ENCODE measurements at regions not wholly inside any gene's neighbourhood (a gene's known extent, or its start where the extent isn't known, plus 50 kb on each side); places are given as distances from the start of the nearest gene placed in this dataset.
"Not testable (repeated sequence)": the region's sequence is repeated elsewhere in the genome, so short reads cannot be mapped to it uniquely, and the experiment has no call there.

DNA sequence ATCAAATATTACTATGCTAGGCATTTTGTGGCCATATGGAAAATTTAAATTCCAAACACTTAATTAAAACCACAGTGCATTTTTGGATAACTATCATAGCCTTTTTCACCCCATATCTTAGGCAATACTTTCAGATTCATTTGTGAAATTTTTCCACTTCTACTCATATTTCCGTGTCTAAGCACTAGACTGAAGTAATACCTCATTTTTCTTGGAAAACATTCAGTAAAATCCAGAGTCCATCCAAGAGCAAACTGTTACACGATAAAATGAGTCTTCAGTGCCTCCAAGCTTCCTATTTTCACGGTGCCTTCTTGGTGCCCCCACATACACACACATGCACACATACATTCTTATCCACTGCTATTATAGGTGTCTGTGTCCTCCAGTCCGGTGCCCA, 845.9 kb downstream of the TBL1XR1 start:
- intact Hi-C loops (cut with DNase I, micrococcal nuclease), result no loop called here
- ATAC-seq (no peak), DNase-seq (no peak)

DNA sequence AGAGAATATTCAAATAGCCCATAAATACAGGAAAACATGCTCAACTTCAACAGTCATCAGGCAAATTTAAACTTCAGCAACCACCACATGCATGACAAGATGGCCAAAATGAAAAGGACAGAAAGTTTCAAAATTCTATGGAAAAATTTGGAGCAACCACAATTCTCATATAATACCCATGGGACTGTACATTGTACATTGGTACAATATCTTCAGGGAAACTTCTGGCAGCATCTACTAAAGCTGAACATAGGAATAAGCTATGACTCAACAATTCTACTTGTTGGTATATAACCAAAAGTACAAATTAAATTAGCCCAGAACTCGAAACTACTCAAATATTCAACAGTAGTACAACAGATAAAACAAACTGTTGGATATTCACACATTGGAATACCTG, 847.6 kb downstream of the TBL1XR1 start:
- DNase-seq (no peak), ATAC-seq (no peak)
- intact Hi-C loops (cut with DNase I, micrococcal nuclease), result no loop called here

DNA sequence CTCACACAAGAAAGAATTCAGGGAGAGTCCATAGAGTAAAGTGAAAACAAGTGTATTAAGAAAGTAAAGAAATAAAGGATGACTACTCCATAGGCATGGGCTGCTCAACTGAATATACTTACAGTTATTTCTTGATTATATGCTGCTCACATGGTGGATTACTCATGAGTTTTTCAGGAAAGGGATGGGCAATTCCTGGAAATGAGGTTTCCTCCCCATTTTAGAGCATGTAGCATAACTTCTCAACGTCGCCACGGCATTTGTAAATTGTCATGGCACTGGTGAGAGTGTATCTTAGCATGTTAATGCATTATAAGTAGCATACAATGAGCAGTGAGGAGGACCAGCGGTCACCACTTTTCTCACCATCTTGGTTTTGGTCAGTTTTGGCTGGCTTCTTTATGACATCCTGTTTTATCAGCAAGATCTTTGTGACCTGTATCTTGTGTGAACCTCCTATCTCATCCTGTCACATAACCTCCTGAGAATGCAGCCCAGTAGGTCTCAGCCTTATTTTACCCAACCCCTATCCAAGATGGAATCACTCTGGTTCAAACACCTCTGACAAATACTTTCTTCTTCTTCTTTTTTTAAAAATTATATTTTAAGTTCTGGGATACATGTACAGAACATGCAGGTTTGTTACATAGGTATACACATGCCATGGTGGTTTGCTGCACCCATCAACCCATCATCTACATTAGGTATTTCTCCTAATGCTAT, 849.7 kb downstream of the TBL1XR1 start:
- DNase-seq, result no peak
- no peak for ATAC-seq
- intact Hi-C loops (cut with DNase I, micrococcal nuclease), result no loop called here

DNA sequence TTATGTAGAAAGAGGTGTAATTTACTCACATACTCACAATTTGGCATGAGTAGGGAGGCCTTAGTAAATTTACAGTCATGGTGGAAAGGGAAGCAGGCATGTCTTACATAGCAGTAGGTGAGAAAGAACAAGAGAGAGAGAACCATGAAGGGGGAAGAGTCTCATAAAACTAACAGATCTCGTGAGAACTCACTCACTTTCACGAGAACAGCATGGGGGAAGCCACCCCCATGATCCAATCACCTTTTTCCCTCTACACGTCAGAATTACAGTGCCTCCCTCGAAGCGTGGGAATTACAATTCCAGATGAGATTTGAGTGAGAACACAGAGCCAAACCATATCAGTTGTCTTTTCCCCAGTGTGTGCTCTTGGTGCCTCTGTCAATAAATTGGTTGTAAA, 855.3 kb downstream of the TBL1XR1 start:
- ATAC-seq, result no peak
- DNase-seq, result no peak
- intact Hi-C loops (cut with DNase I, micrococcal nuclease), result no loop called here

DNA sequence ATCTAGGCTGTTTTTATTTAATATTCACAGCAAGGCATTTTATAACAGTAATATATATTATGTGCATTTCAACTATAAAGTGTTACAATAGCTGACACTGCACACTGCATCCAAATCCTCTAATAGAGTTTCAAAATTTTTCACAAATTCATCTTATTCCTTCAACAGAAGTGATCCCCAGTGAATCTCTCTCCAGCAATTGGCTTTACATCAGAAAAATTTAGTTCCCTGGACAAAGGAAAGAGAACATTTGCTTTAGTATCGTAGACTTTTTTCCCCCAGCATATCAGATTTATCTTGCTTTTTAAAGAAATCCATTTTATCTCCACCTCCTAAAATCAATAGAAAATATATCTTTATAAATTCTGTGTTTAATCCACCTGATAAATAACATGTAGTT, 868.6 kb downstream of the TBL1XR1 start:
- ATAC-seq (no peak), DNase-seq (no peak)
- intact Hi-C loops (cut with DNase I, micrococcal nuclease), result no loop called here

DNA sequence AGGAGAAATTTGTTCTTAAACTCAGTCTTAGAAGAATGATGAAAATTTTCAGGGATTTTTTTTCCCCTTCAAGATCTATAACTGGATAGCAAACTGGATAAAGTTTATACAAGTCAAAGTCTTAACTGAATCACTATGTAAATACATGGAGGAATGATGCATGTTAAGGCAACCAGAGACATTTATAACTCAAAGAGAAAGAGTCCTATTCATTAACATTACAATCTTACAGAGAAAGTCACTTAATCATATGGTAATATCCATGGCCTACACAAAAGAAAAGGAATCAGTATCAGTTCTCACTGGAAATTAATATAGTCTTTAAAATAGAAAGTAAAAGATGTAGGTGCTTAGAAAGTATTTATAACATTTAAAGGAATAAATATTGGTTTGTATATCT, 869.1 kb downstream of the TBL1XR1 start:
- ATAC-seq, result no peak
- intact Hi-C loops (cut with DNase I, micrococcal nuclease), result no loop called here

DNA sequence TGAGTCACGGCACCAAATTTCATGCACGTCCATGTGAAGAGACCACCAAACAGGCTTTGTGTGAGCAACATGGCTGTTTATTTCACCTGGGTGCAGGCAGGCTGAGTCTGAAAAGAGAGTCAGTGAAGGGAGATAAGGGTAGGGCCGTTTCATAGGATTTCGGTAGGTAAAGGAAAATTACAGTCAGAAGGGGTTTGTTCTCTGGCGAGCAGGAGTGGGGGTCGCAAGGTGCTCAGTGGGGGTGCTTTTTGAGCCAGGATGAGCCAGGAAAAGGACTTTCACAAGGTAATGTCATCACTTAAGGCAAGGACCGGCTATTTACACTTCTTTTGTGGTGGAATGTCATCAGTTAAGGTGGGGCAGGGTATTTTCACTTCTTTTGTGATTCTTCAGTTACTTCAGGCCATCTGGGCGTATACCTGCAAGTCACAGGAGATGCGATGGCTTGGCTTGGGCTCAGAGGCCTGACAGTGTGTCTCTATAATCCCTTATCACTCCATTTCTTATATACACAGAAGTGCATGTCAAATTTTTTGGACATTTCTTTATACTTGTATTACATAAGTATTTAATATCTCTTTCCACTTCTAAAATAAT, 870.3 kb downstream of the TBL1XR1 start:
- intact Hi-C loops (cut with DNase I, micrococcal nuclease); DNase-seq; ATAC-seq: not testable (repeated sequence)

More for the DNA sequence above, 869.1 kb downstream of the TBL1XR1 start:
- no peak for DNase-seq

DNA sequence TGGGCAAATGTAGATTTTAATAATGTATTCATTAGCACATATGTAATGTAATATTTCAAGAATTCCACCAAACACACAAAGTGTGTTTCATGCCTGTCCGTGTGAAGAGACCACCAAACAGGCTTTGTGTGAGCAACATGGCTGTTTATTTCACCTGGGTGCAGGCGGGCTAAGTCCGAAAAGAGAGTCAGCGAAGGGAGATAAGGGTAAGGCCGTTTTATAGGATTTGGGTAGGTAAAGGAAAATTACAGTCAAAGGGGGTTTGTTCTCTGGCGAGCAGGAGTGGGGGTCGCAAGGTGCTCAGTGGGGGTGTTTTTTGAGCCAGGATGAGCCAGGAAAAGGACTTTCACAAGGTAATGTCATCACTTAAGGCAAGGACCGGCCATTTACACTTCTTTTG, 875.8 kb downstream of the TBL1XR1 start:
- intact Hi-C loops (cut with DNase I, micrococcal nuclease), result not testable (repeated sequence)

DNA sequence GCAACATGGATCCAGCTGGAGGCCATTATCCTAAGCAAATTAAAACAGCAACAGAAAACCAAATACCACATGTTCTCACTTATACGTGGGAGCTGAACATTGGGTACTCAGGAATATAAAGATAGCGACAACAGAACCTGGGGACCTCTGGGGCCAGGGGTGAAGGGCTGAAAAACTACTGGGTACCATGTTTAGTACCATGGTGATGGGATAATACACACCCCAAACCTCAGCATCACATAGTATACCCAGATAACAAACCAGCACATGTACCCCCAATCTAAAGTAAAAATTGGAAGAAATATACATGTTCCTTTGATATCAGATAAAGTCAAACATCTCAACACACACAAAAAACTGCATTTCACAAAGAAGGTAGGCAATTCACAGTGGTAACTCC, 876.2 kb downstream of the TBL1XR1 start:
- no peak for ATAC-seq
- intact Hi-C loops (cut with DNase I, micrococcal nuclease), result no loop called here
- no peak for DNase-seq

More for the DNA sequence above, 875.8 kb downstream of the TBL1XR1 start:
- DNase-seq, ATAC-seq: not testable (repeated sequence)

DNA sequence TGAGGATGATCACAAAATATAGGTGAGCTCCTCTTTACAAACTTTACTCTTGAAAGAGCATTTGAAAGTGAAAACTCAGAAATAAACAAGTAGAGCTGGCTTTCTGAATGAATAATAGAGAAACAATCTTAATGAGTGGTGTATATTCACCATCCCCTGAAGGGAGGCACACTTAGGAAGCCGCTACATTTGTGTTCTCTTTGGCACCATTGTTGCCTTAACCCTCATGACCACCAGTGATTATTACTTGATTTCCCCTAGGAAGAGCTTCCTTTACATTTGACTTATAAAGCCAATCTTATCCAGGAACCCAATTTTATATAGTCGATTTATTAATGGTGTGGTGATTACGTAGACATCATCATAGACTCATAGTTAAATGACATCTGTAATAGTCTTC, 883.9 kb downstream of the TBL1XR1 start:
- no peak for ATAC-seq
- no peak for DNase-seq
- intact Hi-C loops (cut with DNase I, micrococcal nuclease), result no loop called here

DNA sequence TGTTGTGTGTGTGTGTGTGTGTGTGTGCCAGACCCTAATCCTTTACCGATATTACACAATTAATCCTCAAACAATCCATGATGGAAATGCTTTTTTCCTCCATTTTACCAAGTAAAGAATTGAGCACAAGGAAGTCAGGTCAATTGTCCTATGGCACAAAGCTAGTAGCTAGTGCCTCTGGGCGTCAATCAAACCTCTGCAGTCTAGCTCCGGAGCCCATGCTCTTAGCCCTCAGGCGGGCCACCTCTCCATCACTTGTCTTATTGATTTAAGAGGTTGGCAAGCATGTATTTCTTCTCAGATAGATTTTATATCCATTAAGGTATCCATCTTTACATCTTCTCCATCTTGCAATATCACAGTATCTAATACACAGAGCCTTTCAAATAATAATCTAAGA, 886.6 kb downstream of the TBL1XR1 start:
- DNase-seq (no peak), ATAC-seq (no peak)
- intact Hi-C loops (cut with DNase I, micrococcal nuclease), result no loop called here

DNA sequence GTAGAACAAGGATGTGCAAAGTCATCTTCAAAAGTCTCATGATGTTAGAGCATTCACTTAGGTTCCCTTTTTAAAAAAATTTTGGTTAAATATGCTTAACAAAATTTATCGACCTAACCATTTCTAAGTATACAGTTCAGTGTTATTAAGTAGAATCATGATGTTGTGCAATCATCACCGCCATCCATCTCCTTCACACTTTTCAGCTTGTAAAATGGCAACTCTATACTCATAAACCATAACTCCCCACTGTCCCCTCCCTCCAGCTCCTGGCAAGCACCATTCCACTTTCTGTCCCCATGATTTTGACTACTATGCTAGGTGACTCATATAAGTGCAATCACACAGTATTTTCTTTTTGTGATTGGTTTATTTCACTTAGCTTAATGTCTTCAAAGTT, 895.0 kb downstream of the TBL1XR1 start:
- intact Hi-C loops (cut with DNase I, micrococcal nuclease), result no loop called here
- ATAC-seq (no peak), DNase-seq (no peak)

DNA sequence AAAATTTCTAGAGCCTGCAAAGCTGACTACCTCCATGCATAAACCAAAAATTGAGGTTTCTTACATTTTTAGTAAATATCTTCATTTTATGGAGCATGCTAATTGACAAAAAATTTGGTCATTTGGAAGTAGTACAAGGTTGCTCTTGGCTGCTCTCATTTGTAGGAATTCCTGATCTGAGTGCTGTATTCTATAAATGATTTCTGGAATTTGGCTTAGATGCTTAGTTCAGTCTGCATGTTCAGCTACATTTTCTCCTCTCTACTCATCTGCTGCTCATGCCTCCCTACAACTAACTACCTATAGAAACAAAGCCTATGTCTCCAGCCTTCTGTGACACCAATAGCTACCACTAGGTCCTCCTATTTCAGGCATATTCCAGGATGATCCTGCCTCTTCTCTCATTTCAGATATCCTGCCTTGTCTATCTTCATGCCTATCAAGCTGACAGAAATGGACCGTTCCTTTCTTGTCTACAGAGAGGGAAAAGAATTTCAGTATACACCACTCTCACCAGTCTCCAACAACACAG, 901.1 kb downstream of the TBL1XR1 start:
- intact Hi-C loops (cut with DNase I, micrococcal nuclease), result no loop called here
- DNase-seq, result no peak
- ATAC-seq, result no peak

DNA sequence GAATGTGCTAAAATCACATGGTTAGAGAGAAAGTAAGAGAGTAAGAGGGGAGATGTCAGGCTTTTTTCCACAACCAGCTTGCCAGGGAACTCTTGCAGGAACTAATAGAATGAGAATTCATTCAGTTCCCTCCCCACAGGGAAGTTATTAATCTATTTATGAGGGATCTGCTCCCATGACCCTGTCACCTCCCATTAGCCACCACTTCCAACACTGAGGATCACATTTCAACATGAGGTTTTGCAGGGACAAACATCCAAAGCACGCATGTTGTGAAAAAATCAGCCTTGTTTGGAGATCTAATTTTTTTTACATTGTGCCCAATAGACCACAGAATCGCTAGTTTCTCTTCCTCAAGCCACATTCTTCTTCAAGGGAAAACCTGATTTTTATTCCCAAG, 904.0 kb downstream of the TBL1XR1 start:
- intact Hi-C loops (cut with DNase I, micrococcal nuclease), result no loop called here
- ATAC-seq (no peak), DNase-seq (no peak)

DNA sequence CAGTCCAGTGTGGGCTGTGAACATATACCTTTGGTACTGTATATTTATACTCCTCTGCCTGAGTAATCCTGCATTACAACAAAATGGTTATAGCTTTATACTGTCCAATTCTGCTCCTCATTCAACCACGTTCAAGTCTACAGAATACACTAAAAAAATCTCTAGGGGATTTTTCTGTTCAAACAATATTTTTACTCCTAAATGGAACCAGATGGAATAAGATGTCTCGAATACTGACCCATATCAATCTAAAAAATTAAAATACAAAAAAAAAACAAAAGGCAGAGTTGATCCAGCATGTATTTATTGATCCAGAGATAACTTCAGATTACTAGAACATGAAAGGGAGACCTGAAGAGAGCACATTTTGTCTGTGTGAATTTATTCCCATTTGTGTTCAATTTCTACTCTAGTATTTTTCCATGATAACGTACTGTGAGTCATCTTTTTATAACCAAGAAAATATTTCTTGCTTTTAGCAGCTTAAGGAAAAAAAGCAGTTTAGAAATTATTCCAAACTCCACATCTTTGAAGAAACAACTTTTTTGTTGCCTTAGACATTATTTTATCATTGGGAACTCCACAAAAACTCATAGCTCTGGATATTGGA, 910.7 kb downstream of the TBL1XR1 start:
- no peak for DNase-seq
- intact Hi-C loops (cut with DNase I, micrococcal nuclease), result no loop called here
- no peak for ATAC-seq

DNA sequence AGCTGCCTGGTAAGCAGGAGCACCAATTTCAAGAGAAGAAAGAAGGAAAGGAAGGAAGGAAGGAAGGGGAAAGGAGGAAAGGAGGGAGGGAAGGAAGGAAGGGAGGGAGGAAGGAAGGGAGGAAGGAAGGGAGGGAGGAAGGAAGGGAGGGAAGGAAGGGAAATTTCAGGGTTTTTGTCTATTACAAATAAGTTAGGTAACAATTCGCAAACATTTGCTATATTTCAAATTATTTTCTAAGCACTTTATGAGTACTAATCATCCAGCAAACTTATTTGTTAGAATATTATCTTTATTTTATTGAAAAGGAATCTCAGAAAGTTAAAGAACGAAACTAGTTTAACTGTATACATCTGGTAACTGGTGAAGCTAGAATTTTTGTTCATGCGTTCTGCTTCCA, 921.7 kb downstream of the TBL1XR1 start:
- no peak for DNase-seq
- intact Hi-C loops (cut with DNase I, micrococcal nuclease), result no loop called here
- no peak for ATAC-seq

DNA sequence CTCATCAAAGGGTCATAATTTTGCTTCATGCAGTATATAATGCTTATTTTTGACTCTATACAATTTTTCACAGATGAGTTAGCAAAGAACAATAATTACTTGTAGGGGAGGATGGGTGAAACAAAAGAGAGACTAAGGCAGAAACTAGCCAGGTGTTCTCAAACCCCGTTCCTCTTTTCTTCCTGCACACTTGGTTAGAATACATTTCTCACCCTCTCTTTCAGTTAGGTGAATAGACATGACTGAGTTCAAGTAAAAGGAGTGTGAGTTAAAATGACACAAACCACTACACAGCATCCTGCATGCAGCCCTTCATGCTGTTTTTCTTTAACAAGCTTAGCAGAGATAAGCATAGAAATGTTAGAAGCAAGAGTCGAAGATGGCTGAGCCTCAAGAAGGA, 922.2 kb downstream of the TBL1XR1 start:
- ATAC-seq, result no peak
- intact Hi-C loops (cut with DNase I, micrococcal nuclease), result no loop called here
- no peak for DNase-seq

DNA sequence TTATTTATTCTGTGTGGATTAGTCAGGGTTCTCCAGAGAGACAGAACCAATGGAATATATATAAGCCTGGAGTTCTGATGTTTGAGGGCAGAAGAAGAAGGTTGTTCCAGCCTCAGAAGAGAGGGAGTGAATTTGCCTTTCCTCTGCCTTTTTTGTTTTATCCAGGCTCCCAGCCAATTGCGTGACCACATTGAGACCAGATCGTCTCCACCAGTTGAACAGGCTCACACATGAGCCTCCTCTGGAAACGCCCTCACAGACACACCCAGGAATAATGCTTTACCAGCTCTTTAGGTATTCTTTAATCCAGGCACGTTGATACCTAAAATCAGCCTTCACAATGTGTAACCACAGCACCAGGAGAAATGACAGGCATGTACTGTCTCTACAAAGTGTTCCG, 923.1 kb downstream of the TBL1XR1 start:
- DNase-seq (no peak), ATAC-seq (no peak)
- intact Hi-C loops (cut with DNase I, micrococcal nuclease), result no loop called here

DNA sequence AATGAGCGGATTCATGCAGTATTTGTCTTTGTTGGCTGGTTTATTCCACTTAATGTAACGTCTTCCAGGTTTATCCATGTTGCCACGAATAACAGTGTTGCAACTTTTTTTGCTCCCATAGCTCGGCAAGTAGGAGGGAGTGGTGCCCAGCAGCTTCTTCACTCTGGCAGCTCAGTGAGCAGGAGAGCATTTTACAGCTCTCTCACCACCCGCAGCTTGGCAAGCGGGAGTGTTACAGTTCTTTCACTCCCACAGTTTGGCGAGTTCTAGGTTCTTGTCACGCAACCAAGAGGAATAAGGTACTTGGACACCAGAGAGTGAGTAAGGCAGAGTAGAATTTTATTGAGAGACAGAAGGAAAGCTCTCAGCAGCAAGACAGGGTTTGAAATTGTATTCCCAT, 935.2 kb downstream of the TBL1XR1 start:
- ATAC-seq (peak; percentile 45), DNase-seq (no peak)
- intact Hi-C loops (cut with DNase I, micrococcal nuclease), result no loop called here

DNA sequence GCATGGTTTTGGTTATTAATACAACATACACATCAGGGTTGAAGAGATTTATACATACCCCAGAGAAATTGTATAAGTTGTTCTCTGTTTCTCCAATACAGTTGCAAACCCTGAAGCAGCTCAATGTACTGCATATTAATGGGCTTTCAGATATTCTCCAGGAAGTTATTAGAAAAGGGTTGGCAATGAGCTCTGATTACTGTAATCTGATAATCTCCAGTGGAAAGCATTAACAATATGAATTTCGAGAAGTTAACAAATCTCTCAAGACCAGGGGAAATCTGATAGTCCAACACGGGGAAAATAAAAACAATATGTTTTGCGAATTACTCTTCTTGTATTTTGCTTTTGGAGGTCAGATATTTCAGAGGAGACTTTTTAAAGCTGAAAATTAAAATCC, 950.1 kb downstream of the TBL1XR1 start:
- intact Hi-C loops (cut with DNase I, micrococcal nuclease), result no loop called here
- ATAC-seq, result no peak
- DNase-seq, result no peak
